KBM-7 (cell line): ENCODE measurements at regions not wholly inside any gene's neighbourhood (a gene's known extent, or its start where the extent isn't known, plus 50 kb on each side); places are given as distances from the start of the nearest gene placed in this dataset.
A peak's percentile ranks its signal among the peaks of the same experiment; 100 is the strongest.

Source experiments
- DNase-seq: peaks from one replicate; pipeline ENCODE4 v3.0.0-alpha.2; 2015
- in situ Hi-C: fragments of 300-500 bp; cut with MboI; formaldehyde crosslinking; loops from 2 replicates; pipeline ENCODE4 v1.14.3; 2020; ENCODE audit warnings: low sequenced_read_pairs, low pct_unique_long_range_greater_than_20kb, mixed read lengths

DNA sequence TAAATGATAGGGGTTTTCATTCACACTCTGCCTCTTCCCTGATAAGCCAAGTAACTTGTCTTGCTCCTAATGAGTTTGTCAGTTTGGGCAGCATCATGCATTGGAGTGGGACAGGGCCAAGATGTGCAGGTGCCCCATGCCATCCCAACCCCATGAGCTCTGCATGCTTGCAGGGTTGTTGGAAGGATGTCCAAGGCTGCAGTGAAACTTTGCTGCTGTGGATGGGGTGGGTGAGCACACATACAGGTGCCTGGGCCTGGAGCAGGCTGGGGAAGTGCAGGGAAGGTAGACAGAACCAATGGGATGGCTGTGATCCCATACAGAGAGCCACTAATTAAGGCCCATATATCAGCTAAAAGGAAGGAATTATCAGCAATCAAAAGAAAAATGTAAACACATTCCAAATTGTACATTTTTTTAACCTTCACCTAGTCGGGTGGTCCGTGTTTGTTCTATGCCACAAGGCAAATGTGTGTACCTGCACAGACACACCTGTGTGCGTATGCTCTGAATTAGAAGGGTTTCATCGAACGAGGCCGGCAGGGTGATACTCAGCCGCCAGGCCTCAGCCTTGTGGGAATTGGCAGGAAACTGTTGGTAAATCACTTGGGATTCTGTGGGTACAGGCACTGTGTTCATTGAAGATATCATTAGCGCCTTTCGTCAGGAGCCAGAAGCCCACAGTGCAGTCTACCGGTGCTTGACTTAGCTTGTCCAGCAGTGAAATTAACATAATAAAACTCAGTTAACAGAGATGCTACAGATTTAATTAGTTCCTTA is 342.9 kb downstream of the MYCN start:
- no peak for DNase-seq
- in situ Hi-C loops: loop anchor here (25.0 kb wide), 1 partner anchor 346 kb away; the partner anchor contains the start of gene MYCN

DNA sequence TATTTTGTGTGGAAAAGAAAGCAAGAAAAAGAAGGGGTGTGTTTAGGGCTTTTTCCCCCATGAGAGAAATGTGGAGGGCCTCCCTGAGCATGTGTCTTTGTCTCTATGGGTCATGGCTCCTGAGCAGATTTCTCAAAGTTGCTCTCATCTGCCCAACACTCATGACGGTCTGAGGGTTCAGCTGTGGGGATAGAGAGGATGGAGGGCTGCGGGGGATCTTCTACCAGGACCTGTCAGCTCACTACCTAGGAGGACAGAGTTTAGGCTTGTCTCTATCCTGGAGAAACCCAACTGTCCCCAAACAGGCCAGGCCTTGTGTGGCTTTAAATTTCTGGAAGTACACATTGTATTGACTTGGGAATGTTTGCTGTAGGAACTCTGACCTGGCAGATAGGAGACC is 342.2 kb downstream of the MYCN start:
- in situ Hi-C loops: loop anchor here (25.0 kb wide), 1 partner anchor 345 kb away; the partner anchor contains the start of gene MYCN

DNA sequence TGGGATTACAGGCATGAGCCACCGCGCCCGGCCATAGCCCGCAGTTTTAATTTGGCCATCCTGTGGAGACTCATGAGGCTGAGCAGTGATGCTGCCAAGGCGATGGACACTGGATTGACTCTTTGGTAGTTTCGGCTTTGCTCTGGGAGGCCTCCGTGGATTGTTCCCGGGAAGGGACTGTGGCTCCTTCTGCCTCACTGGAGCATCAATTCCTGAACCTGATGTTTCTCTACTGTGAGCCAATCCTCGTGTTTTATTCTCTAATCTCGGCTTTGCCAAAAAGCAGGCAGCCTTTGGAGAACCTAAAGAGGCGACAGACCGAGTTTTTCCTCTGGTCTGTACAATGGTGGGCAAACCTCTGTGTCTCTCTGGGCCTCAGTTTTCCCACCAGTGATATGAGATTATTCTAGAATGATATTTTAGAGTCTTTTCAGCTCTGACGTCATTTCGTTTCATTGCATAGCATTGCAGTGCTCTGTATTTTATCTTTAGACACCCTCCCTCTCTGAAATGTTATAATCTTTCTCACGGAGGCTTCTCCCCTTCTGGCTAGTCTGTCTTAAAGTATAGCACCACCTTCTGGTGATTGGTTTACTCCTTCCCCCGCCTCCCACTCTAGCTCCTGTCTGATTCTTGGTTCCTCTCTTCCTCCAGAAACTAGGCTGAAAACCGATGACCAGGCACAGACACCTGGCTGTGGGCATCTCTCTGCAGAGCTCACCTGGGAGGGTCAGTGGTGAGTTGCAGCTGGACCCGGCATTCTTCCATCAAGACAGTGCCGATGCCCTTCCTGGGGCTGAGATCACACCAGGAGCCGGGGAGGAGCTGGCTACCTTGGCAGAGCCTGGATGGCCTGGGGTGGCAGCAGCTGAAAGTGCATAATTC is 341.3 kb downstream of the MYCN start:
- in situ Hi-C loops: loop anchor here (25.0 kb wide), 1 partner anchor 344 kb away; the partner anchor contains the start of gene MYCN
- DNase-seq: peak; percentile 60

More for the DNA sequence above, 342.2 kb downstream of the MYCN start:
- no peak for DNase-seq

DNA sequence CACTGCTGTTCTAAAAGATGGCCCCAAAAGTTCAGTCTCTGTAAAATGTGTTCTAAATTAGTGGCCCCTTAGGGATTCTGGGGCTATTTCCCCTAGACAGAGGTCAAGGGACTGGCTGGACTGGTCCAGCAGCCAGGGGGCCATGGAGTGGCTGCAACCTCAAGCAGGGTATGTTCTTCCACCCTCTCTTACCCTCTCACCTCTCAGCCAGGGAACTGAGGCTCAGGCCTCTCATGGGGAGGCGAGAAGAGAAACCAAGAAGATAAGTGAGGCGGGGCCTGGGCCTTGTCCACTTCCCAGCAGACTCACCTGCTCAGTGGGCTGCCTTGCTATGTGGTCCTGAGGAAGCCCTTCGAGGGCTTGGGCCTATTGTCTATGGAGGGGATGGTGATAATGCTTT is 339.7 kb downstream of the MYCN start:
- in situ Hi-C loops: loop anchor here (25.0 kb wide), 1 partner anchor 343 kb away; the partner anchor contains the start of gene MYCN
- no peak for DNase-seq

DNA sequence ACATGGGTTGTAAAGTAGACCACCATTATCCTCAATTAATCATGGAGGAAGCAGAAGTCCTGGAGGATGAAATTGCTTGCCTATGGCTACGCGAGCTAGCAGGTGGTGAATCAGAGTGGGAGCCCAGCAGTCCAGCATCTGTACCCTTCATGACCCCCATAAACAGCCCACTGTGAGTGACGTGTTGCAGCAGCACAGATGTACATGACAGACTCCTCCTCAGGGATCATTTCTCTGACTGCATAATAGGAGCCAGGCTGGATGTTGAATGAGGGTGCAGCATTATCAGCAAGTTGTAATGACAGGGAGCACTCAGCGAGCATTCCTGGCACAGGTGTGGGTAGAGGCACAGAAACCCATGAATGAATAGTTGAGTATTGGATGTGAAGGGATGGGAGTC is 339.3 kb downstream of the MYCN start:
- in situ Hi-C loops: loop anchor here (25.0 kb wide), 1 partner anchor 342 kb away; the partner anchor contains the start of gene MYCN
- DNase-seq: no peak

DNA sequence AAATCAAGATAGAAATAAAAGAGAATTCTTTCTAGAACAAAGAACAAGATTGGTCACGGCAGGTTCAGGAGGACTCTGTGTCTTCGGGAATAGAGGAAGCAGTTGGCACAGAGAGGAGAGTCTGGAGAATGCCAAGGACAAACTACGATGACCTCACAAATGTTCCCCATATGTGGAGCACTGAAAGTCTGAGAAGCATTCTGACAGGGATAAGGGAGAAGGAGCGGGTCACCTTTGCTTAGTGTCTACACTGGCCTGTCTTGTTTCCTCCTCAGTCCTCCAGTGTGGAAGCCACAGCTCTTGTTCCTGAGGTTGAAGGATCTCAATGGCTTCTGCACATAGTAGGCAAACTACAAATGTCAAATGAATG is 338.8 kb downstream of the MYCN start:
- no peak for DNase-seq
- in situ Hi-C loops: loop anchor here (25.0 kb wide), 1 partner anchor 342 kb away; the partner anchor contains the start of gene MYCN

DNA sequence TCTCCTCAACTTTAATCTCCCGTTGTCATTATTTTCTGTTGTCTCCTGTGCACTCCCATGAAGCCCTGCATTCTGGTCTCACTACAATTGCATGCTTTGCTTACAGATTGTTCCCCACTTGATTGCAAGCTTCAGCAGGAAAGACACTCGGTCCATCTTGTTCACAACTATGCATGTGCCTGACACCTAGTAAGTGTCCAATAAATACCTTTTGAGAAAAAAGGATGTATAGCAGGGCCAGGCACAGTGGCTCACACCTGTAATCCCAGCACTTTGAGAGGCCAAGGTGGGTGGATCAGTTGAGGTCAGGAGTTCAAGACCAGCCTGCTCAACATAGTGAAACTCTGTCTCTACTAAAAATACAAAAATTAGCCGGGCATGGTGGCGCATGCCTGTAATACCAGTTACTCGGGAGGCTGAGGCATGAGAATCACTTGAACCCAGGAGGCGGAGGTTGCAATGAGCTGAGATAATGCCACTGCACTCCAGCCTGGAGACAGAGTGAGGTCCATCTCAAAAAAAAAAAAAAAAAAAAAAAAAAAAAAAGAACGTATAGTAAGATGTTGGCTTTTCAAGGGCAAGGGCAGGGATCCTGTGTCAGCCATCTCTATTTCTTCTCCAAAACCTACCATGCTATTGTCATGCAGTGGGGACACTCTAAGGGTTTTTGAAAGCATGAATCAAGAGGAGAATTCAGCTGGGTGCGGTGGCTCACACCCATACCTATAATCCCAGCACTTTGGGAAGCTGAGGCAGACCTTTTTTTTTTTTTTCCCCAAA is 338.3 kb downstream of the MYCN start:
- DNase-seq: no peak
- in situ Hi-C loops: loop anchor here (25.0 kb wide), 1 partner anchor 341 kb away; the partner anchor contains the start of gene MYCN

DNA sequence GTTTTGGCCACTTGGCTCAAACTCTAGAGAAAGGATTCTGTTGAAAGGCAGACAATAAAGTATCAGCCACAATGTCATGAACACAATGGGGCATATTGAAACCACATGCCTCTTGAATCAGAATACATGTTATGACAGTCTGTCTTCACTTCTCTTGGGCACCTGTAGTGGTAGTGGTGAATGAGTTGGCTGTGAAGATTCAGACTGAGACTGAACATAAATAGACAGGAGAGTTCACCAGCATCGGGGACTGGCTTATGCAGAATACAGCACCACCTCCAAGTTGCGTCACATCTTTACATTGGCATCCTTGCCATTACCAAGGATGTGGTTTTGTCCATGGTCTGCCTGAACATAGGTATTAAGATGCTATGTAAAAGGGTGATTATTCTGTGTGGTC is 336.8 kb downstream of the MYCN start:
- DNase-seq: no peak
- in situ Hi-C loops: loop anchor here (25.0 kb wide), 1 partner anchor 340 kb away; the partner anchor contains the start of gene MYCN

DNA sequence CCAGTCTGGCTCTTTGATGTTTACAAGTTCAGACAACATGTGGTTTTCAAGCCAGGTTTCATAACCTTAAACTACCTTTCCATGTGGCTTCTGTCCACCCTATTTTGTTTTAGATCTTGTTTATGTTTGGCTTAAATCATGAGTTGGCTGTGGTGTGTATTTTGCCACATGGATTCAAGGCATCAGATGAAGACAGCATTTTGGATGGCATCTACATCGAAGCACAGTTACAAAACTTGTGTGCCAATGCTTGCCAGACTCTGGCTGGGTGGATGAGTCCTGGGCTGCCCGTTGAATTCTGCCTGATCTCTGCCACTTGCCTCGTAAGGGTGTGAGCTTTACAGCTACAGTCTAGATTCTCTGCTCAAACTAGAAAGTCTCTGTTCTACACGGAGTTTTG is 335.3 kb downstream of the MYCN start:
- in situ Hi-C loops: loop anchor here (25.0 kb wide), 1 partner anchor 338 kb away; the partner anchor contains the start of gene MYCN
- no peak for DNase-seq

DNA sequence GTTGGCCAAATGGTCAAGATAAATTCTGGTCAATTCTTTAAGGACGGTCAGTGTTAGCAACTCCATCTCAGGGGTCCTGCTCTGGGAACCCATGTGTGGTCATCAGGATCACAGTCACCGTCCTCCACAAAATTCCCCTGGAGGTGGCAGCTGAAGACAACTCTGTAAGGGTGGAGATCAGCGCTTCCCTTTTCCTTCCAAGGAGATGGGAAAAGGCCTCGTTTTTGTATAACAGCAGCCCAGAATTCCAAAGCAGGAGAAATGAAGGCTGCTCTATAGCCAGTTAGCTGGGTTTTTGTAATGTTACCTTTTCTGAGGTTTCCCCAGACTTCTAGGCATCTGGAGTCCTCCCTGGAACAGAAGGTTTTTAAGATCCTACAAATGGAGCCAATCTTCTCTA is 334.8 kb downstream of the MYCN start:
- in situ Hi-C loops: loop anchor here (25.0 kb wide), 1 partner anchor 338 kb away; the partner anchor contains the start of gene MYCN
- DNase-seq: no peak

DNA sequence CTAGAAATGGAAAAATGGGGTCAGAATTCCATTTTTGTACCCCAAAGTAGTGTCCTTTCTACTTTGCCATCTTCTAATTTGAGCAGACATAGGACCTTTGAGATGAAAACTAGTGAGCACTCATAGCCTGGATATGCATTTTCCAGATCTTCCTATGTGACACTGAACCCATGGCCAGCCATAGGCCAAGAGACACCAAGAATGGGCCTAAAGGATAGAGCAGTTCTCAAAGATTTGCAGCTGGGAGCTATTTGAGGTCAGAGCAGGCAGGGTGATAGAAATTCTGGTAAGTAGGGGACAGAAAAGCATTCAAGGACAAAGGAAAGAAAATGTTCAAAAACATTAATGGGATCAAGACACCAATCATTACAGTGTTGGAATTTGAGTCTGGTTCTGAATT is 332.8 kb downstream of the MYCN start:
- in situ Hi-C loops: no loop called here
- no peak for DNase-seq

DNA sequence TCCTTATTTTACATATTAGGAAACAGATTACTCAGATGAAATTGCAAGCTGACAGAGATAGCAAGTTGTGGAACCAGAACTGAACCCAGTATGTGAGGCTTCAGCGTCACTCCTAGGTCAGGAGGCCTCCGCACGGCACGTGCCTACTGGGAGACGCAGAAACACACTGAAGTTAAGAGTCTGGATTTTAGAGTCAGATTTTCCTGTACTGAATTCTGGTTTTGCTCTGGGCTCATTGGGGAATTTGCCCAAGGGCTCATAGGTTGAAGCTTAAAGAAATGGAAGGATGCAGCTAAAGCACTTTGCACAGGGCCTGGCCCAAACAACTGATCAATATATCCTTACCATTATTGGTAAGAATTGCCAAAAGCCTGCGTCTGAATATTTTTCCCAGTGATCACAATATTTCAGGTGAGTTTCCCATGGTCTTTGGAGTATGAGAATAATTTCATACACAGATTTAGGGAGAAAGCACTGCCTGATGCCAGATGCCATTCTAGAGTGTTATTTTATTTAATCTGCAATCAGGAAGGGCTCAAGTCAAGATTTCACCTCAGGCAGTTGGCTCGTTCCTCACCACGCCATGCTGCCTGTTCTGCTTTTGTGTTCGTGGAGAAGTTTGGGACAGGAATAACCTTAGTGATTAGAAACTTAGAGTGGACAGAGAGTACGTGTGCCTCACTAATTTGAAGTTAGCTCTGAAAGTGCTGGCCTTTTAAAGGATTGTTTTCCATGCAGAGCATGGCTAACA is 331.9 kb downstream of the MYCN start:
- in situ Hi-C loops: no loop called here
- DNase-seq: no peak

DNA sequence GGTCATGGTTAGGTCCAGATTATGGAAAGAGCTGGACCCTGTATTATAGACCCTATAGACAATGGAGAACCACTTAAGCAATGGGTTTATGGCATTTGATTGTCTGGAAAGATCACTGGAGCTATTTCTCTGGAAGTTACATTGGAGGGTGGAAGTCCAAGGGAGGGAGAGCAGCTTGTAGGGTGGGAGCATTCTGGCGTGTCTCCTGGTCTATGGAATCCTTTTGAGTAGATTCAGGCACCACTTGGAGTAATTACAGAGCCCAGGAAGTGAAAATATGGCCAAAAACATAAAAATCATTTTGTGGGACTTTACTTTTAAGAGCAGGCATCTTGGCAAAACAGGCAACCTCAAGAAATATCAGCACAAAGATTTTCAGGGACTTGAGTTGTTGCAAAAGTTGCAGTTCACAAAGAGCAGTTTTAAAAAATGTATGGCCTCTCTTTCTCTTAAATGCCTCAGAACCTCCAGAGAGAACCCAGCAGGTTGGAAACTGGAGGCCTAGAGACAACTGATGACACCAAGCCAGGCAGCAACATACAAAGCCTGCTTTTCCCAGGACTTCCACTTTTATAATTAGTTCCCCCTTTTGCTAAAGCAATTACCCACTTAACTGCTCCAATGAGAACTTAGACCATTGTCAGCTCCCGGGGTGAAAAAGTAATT is 331.0 kb downstream of the MYCN start:
- in situ Hi-C loops: no loop called here
- peak; percentile 30 for DNase-seq

DNA sequence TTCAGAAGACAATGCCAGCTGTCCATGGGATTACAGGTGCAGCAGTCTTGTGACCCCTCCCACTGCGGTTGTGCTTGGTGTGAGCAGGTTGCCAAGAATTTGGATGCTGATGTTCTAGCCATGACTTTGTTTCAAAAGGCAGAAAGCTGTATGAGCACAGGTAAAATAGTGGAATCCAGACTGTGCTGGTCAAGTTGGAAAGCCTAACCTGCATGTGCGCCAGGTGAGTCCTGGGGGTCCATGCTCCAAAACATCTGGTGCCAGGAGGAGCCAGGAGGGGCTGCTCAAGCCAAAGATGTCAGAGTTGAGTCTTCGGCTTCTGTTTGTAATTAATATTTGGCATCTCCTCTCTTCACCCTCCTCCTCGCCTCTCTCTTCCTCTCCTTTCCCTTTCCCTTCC is 330.1 kb downstream of the MYCN start:
- no peak for DNase-seq
- in situ Hi-C loops: no loop called here

DNA sequence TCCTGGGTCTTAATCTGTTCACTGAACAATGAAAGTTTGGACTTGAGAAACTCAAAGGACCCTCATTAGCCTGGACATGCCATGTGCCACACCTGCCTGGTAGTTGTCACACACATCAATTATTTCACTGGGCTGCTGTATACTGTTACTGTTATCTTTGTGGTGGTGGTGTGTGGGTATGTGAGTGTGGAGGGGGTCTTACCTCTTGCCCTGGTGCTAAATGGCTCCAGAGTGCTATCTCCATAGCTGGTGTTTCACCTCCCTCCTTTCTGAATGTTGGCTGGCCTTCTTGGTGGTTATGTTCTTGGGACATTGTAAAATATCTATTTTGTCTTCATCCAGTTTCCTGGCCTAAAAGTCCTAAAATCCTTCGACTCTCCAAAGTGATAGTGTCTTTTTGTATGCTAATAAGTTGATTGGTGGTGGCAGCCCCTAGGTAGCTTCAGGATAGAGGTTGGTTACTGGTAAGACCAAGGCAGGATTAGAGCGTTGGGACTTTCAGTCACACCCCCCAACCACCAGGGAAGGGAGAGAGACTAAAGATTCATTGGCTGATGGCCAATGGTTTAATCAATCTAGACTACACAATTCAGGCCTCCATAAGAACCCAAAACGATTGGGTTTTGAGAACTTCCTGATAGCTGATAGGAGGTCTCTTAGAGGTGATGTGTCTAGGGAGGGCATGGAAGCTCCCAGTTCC is 328.1 kb downstream of the MYCN start:
- no peak for DNase-seq
- in situ Hi-C loops: no loop called here

DNA sequence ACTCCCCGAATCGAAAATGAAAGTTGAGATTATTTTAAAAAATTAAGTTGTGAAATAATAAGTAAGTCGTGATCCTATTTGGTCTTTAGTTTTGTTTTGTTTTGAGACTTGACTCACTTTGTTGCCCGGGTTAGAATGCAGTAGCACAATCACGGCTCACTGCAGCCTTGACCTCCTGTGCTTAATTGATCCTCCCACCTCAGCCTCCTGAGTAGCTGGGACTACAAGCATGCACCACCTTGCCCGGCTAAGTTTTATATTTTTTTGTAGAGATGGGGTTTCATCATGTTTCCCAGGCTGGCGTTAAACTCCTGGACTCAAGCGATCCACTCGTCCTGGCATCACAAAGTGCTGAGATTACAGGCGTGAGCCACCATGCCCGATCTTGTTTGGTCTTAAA is 326.2 kb downstream of the MYCN start:
- DNase-seq: no peak
- in situ Hi-C loops: no loop called here

DNA sequence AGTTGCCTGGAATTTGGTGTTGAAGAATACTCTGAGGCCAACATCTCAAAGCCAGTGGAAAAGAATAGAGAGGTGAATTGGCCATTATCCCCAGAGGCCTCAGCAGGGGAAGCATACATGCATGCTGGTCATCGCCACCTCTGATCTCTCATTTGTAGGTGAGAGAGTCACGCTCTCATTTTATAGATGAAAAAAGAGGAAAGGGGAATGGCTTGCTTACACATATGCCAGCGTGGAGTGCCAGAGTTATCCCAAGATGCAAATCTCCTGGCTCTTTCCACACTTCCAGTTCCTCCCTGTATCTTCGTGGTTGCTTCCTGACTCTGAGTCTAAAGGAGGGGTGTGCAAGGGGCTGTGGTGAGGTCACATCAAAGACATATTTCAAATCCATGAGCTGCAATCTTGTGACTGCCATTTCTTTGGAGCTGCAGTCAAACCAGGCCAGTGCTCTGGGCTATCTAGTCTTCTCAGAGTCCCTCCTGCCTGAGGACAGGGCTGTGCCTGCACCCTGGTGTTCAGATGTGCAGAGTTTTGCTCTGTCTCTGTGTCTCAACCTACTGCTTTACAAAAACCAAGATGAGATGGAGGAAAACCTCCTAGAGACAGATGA is 324.7 kb downstream of the MYCN start:
- in situ Hi-C loops: no loop called here
- DNase-seq: no peak
